Activated effector memory CD4-positive, alpha-beta T cell treated with anti-CD3 and anti-CD28 coated beads, Interleukin-2, amount 50 U/mL, for 16 hours (primary cell): ENCODE measurements at regions not wholly inside any gene's neighbourhood (a gene's known extent, or its start where the extent isn't known, plus 50 kb on each side); places are given as distances from the start of the nearest gene placed in this dataset.

Source experiments
- DNase-seq: peaks from one replicate; pipeline ENCODE4 v3.0.0-alpha.2; 2020

- peak; percentile 74 for DNase-seq
Measured at GRCh38 chr6:25041485-25042035, 105.8 kb upstream of the RIPOR2 start.

GRCh38 chr6:25042036-25042521, 106.3 kb upstream of the RIPOR2 start:
- peak; percentile 85 for DNase-seq

GRCh38 chr6:25042536-25042935, 106.8 kb upstream of the RIPOR2 start:
- DNase-seq, result peak; percentile 80

- no peak for DNase-seq
Measured at GRCh38 chr6:25042984-25043725, 107.4 kb upstream of the RIPOR2 start.

GRCh38 chr6:25043892-25044291, 108.1 kb upstream of the RIPOR2 start:
- no peak for DNase-seq

GRCh38 chr6:25046942-25047341, 111.2 kb upstream of the RIPOR2 start:
- no peak for DNase-seq

- peak; percentile 82 for DNase-seq
Measured at GRCh38 chr6:25050356-25050755, 114.6 kb upstream of the RIPOR2 start.

- DNase-seq, result no peak
Measured at GRCh38 chr6:25051083-25051482, 115.3 kb upstream of the RIPOR2 start.

- DNase-seq, result no peak
Measured at GRCh38 chr6:25052181-25052580, 116.4 kb upstream of the RIPOR2 start.

- DNase-seq, result no peak
Measured at GRCh38 chr6:25053875-25054371, 118.2 kb upstream of the RIPOR2 start.

- DNase-seq, result no peak
Measured at GRCh38 chr6:25054469-25054868, 118.7 kb upstream of the RIPOR2 start.

- peak; percentile 81 for DNase-seq
Measured at GRCh38 chr6:25056130-25056529, 120.4 kb upstream of the RIPOR2 start.

- DNase-seq, result no peak
Measured at GRCh38 chr6:25057111-25057905, 121.5 kb upstream of the RIPOR2 start.

- no peak for DNase-seq
Measured at GRCh38 chr6:25058441-25058840, 122.7 kb upstream of the RIPOR2 start.

- DNase-seq, result no peak
Measured at GRCh38 chr6:25058941-25059340, 123.2 kb upstream of the RIPOR2 start.

- DNase-seq, result no peak
Measured at GRCh38 chr6:25060522-25060921, 124.8 kb upstream of the RIPOR2 start.

- DNase-seq, result no peak
Measured at GRCh38 chr6:25061289-25061936, 125.7 kb upstream of the RIPOR2 start.

GRCh38 chr6:25062070-25062811, 126.5 kb upstream of the RIPOR2 start:
- no peak for DNase-seq

- DNase-seq, result no peak
Measured at GRCh38 chr6:25064006-25064405, 128.2 kb upstream of the RIPOR2 start.

GRCh38 chr6:25065666-25066065, 129.9 kb upstream of the RIPOR2 start:
- no peak for DNase-seq

GRCh38 chr6:25066593-25066992, 130.8 kb upstream of the RIPOR2 start:
- DNase-seq, result no peak

GRCh38 chr6:25068866-25069265, 133.1 kb upstream of the RIPOR2 start:
- no peak for DNase-seq
